Breast epithelium (tissue), 4 donors: ENCODE measurements at regions not wholly inside any gene's neighbourhood (a gene's known extent, or its start where the extent isn't known, plus 50 kb on each side); places are given as distances from the start of the nearest gene placed in this dataset.

Experiments used
- DNase-seq, 2 donors: peaks; one replicate each; pipeline ENCODE4 v3.0.0-alpha.2; 2019; ENCODE audit warnings: low spot score in 2 of 2
- H3K27ac ChIP-seq, 2 donors: fragments of 200-600 bp; sonication (generic) in 1 of 2; one replicate each; pipeline ENCODE4 v1.5.1; 2016 to 2019; ENCODE audit warnings: mild to moderate bottlenecking in 1 of 2
- H3K27me3 ChIP-seq, 2 donors: fragments of 200-600 bp; sonication (generic) in 1 of 2; one replicate each; pipeline versions ENCODE4 v1.5.1 to v1.6.0; 2017 to 2019; ENCODE audit warnings: control low read depth in 1 of 2, mild to moderate bottlenecking in 1 of 2
- H3K36me3 ChIP-seq: fragments of 200-600 bp; one replicate; pipeline ENCODE4 v1.5.1; 2019
- H3K4me1 ChIP-seq, 2 donors: fragments of 200-600 bp; sonication (generic); one replicate each; pipeline ENCODE4 v1.5.1; 2016 to 2019; ENCODE audit warnings: control low read depth in 1 of 2
- H3K4me3 ChIP-seq, 3 donors: fragments of 200-600 bp; sonication (generic); 1 replicate in 2 of 3; 2 replicates in 1 of 3; pipeline ENCODE4 v1.5.1; 2016 to 2019; ENCODE audit warnings: mild to moderate bottlenecking in 3 of 3, moderate library complexity in 2 of 3
- H3K9me3 ChIP-seq, 2 donors: fragments of 200-600 bp; sonication (generic) in 1 of 2; one replicate each; pipeline ENCODE4 v1.5.1; 2016 to 2019; ENCODE audit warnings: control low read depth in 1 of 2
- POLR2A ChIP-seq: fragments of 450-650 bp; IDR thresholded peaks from one replicate; pipeline ENCODE4 v1.6.1; 2016; ENCODE audit warnings: antibody characterized with exemption, mild to moderate bottlenecking, moderate library complexity
- POLR2AphosphoS5 ChIP-seq, 3 donors: sonication (generic); formaldehyde crosslinking; IDR thresholded peaks; one replicate each; pipeline ENCODE4 v1.6.1; 2017; ENCODE audit warnings: antibody characterized with exemption in 3 of 3
- intact Hi-C: fragments of 100-400 bp; cut with DNase I; formaldehyde crosslinking; loops from one replicate; pipeline ENCODE4 v1.15.1; 2023; ENCODE audit warnings: low total_unique reads
- TF ChIP-seq, protein P1 (sequence below), 3 donors: fragments of 450-650 bp; IDR thresholded peaks; one replicate each; pipeline ENCODE4 v1.5.1; 2016 to 2017; ENCODE audit warnings: antibody characterized with exemption in 3 of 3, mild to moderate bottlenecking in 3 of 3, moderate library complexity in 3 of 3

DNA sequence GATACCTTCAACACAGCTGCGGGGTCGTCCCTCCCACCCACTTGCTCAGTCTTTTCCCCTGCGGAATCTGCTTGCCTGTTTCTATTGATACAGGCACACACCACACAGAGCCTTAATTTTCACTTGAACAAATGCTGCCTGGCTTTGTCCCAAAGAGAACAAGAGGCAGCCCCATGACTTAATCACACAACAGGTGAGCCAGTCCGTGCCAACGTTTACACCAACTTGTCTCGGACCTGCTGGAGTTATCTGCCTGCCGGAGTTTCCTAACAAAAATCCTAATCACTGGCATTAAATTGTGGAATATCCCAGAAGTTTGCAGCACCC lies 186.8 kb upstream of the RREB1 start:
- Histone ChIP-seq H3K4me1 (no peaks in the 10 kb centered on the region), H3K36me3 (no peaks in the 10 kb centered on the region), H3K27me3 (no peaks in the 10 kb centered on the region), H3K9me3 (no peaks in the 10 kb centered on the region), H3K27ac (no peak overlapping the region), H3K4me3 (no peak overlapping the region)
- no peak for DNase-seq
- TF ChIP-seq, protein P1, sequence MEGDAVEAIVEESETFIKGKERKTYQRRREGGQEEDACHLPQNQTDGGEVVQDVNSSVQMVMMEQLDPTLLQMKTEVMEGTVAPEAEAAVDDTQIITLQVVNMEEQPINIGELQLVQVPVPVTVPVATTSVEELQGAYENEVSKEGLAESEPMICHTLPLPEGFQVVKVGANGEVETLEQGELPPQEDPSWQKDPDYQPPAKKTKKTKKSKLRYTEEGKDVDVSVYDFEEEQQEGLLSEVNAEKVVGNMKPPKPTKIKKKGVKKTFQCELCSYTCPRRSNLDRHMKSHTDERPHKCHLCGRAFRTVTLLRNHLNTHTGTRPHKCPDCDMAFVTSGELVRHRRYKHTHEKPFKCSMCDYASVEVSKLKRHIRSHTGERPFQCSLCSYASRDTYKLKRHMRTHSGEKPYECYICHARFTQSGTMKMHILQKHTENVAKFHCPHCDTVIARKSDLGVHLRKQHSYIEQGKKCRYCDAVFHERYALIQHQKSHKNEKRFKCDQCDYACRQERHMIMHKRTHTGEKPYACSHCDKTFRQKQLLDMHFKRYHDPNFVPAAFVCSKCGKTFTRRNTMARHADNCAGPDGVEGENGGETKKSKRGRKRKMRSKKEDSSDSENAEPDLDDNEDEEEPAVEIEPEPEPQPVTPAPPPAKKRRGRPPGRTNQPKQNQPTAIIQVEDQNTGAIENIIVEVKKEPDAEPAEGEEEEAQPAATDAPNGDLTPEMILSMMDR (IDR thresholded peaks at IDR 0.05): no peak
- TF ChIP-seq POLR2A (no peak), POLR2AphosphoS5 (IDR thresholded peaks at IDR 0.05) (no peak)
- intact Hi-C loops: no loop called here

DNA sequence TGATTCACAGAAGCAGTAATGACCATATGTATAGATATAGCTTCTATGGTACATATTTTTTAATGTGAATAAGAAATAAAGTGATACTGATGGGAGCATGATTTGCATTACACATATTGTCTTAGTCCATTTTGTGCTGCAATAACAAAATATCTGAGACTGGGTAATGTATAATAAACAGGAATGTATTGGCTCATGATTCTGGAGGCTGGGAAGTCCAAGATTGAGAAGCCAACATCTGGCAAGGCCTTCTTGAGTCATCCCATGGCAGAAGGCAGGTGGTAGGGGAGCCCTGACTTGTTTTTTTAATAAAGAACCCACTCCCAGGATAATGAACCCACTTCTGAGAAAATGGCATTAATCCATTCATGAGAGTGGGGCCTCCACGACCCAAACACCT lies 185.6 kb upstream of the RREB1 start:
- TF ChIP-seq POLR2AphosphoS5 (IDR thresholded peaks at IDR 0.05) (no peak), POLR2A (no peak)
- TF ChIP-seq, protein P1 (IDR thresholded peaks at IDR 0.05): no peak

DNA sequence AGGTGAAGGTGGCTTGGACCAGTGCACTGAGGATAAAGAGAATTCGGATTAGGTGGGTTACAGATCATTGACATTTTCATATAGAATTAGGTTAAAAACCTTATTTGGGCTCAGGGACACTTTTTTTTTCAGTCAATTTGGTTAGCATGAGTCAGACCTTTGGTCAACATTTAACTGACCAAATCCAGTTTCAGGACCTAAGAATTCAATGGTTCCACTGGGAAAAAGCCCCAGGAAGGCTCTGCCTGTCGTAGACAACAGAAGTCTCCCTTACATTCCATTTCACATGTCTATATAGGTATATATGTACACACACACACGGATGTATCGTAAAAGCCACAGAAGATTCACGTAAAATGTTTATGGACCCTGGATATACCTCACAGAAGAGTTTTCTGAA lies 184.2 kb upstream of the RREB1 start:
- Histone ChIP-seq H3K4me1 (no peaks in the 10 kb centered on the region), H3K27me3 (no peaks in the 10 kb centered on the region), H3K36me3 (no peaks in the 10 kb centered on the region), H3K4me3 (no peak overlapping the region), H3K27ac (no peak overlapping the region), H3K9me3 (no peaks in the 10 kb centered on the region)
- TF ChIP-seq POLR2A: no peak
- TF ChIP-seq, protein P1 (IDR thresholded peaks at IDR 0.05): no peak
- DNase-seq: no peak
- intact Hi-C loops: no loop called here

More for the DNA sequence above, 185.6 kb upstream of the RREB1 start:
- Histone ChIP-seq H3K27me3 (no peaks in the 10 kb centered on the region), H3K4me1 (no peaks in the 10 kb centered on the region), H3K9me3 (no peaks in the 10 kb centered on the region), H3K36me3 (no peaks in the 10 kb centered on the region), H3K4me3 (no peak overlapping the region), H3K27ac (no peak overlapping the region)
- DNase-seq: no peak
- intact Hi-C loops: no loop called here

DNA sequence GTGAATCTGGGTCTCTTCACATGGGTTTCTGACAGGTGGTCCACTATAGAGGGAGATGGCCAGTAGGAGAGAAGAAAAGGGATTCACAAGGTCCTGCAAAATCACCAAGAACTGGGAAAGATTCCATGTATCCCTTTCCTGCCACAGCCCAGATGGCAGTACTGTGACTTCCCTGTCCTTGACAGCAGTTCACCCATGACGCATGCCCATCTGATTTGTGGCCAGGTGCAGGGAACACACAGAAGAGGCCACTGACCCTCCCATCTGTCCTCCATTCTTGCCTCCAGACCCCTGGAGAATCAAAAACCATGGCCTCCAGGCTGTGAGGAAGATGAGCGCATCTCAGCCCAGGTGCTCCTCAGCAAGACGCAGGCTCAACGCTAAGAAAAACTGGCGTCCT lies 183.1 kb upstream of the RREB1 start:
- DNase-seq: no peak
- no peaks in the 10 kb centered on the region for H3K4me1 ChIP-seq
- no peak overlapping the region for H3K4me3 ChIP-seq
- no peaks in the 10 kb centered on the region for H3K36me3 ChIP-seq
- H3K27me3 ChIP-seq: no peaks in the 10 kb centered on the region
- H3K9me3 ChIP-seq: no peaks in the 10 kb centered on the region
- TF ChIP-seq, protein P1 (IDR thresholded peaks at IDR 0.05): no peak
- TF ChIP-seq POLR2A (no peak), POLR2AphosphoS5 (IDR thresholded peaks at IDR 0.05) (no peak)
- intact Hi-C loops: loop anchor here (5.0 kb wide), 1 partner anchor 452 kb away; no protein-coding TSS in a partner anchor
- H3K27ac ChIP-seq: no peak overlapping the region

DNA sequence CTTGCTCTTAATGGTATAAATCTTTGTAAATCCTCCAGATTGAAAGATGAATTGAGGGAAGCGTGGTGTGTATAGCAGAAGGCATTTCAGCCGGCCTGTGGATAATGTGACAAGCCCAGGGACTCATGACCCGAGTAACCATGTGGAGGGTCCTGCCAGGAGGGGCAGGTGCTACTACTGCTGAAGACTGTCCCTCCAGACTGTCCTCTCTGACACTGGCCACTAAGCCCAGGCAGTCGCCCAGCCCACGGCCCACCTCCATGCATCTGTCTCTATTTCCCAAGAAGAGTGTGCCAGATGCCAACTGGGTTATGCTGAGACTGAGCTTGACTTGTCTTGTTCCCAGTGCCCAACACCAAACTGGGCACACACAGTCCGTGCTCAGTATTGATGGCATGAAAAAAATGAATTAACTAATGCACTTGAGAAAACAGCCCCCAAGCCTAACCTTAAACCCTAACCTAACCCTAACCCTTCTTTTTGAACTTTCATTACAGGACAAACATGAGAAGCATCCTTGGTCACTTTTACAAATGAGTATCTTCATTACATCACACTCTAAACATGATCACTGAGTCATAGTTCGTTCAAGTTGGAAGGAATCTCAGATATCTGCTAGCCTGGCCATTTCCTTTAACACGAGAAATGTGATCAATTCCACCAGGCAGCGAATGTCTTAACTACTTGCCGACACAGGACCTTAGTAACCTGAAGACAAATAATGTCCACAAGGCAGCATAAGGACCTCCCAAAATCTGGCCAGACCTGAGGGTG lies 182.2 kb upstream of the RREB1 start:
- no peaks in the 10 kb centered on the region for H3K4me1 ChIP-seq
- no peak overlapping the region for H3K27ac ChIP-seq
- H3K9me3 ChIP-seq: no peaks in the 10 kb centered on the region
- intact Hi-C loops: loop anchor here (5.0 kb wide), 1 partner anchor 453 kb away; no protein-coding TSS in a partner anchor
- no peak for DNase-seq
- no peak overlapping the region for H3K4me3 ChIP-seq
- TF ChIP-seq, protein P1 (IDR thresholded peaks at IDR 0.05): no peak
- no peak for TF ChIP-seq POLR2AphosphoS5 (IDR thresholded peaks at IDR 0.05)
- no peak for TF ChIP-seq POLR2A
- no peaks in the 10 kb centered on the region for H3K36me3 ChIP-seq
- no peaks in the 10 kb centered on the region for H3K27me3 ChIP-seq
